ENCODE measurements at regions not wholly inside any gene's neighbourhood (a gene's known extent, or its start where the extent isn't known, plus 50 kb on each side); places are given as distances from the start of the nearest gene placed in this dataset.
A peak's percentile ranks its signal among the peaks of the same experiment; 100 is the strongest.
"Not testable (repeated sequence)": the region's sequence is repeated elsewhere in the genome, so short reads cannot be mapped to it uniquely, and the experiment has no call there.

DNA sequence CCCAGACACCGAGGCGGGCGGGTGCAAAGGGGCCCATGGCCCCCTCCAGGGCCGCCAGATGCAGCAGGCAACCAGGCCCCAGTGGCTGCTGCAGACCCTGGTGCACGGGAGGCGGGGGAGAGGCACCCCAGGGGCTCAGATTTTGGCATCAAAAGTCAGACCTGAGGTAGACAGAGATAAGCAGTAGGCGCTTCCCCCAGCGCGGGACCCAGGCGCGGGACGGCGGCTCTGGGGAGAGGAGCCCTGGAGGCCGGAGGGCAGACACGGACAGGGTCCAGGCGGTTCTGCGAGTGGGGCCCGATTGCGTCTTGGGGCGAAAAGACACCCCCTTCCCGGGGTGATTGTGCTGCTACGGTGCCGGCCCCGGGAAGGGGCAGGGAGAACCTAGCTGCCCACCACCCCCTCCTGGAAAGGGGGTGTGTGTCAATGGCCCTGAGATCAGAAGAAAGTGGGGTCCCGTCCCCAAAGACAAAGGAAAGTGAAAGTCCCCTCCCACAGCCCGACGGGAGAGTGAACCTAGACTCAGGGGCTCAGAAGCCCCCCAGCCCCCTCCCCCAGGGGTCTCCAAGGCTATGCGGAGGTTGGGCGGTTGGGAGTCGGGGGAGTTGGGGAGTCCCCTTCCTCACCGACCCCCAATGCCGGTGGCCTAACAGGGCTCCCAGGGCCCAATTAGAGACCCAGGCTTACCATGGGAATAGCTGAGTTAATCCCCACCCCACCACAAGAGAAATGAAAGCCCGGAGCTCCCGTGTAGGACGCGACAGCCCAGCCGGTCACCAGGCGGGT is 178.5 kb downstream of the SPATA31A1 start:
- not testable (repeated sequence) for H3K4me1 ChIP-seq, H3K27me3 ChIP-seq, H3K9me3 ChIP-seq, H3K4me3 ChIP-seq, H3K27ac ChIP-seq, H3K36me3 ChIP-seq
- ATAC-seq: peak; percentile 28
- no CpG with 5 or more reads among the region's 38 CpGs for WGBS, 2 donors (ENCODE audit: low coverage in 1 of 2)

DNA sequence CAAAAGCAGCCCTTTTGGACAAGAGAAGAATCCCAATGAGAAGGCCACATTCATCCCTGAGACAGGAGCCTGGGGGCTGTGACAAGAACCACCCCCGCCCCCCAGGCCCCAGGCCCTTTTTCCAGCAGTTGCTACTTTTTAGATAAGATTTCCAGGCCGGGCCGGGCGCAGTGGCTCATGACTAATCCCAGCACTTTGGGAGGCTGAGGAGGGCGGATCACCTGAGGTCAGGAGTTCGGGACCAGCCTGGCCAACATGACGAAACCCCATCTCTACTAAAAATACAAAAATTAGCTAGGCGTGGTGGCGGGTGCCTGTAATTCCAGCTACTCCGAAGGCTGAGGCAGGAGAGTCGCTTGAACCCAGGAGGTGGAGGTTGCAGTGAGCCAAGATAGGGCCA is 179.4 kb downstream of the SPATA31A1 start:
- not testable (repeated sequence) for ATAC-seq, H3K27ac ChIP-seq, H3K27me3 ChIP-seq, H3K4me3 ChIP-seq, H3K36me3 ChIP-seq, H3K4me1 ChIP-seq, H3K9me3 ChIP-seq
- no CpG with 5 or more reads among the region's 11 CpGs for WGBS, 2 donors (ENCODE audit: low coverage in 1 of 2)

DNA sequence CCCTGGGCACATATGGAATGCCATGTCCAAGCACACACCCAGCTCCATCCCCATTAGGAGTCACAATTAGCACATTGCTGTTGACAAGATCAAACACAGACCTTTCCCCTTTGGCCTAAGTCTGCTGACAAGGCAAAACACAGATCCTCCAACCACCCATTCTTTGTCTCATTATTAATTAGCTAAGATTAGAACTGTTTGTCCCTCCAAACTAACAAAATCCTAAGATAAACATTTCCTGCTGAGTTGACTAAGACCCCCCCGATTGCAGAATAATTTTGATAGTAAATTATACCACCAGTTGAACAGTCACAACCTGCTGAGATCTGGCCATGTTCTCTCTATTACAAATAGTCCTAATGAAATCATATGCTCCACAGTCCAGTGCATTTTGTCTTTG is 186.7 kb downstream of the SPATA31A1 start:
- not testable (repeated sequence) for H3K27me3 ChIP-seq, H3K4me3 ChIP-seq, ATAC-seq, H3K27ac ChIP-seq, H3K4me1 ChIP-seq, H3K36me3 ChIP-seq, H3K9me3 ChIP-seq
- 90% methylated on average over 1 of the region's 1 CpG; no CpG with 5 or more reads in 1 of the 2 donors for WGBS, 2 donors (ENCODE audit: low coverage in 1 of 2)

DNA sequence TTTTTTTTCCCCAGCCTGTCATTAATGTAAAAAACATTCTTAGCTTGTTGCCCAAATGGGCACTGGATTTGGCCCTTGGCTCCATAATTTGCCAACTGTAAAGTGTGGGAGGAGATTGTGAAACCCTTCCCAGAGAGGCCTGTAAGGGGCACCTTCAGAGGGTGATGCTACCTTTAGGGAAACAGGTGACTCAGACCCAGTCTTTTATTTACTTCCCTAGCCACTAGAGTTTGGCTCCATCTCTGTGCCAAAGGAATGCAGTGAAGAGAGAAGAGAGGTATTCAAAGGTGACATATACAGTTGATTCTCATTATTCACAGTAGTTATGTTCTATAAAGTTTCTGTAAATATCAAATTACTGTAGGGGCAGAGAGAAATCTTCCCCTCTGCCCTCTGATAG is 189.6 kb downstream of the SPATA31A1 start:
- H3K27ac ChIP-seq, H3K9me3 ChIP-seq, H3K4me1 ChIP-seq, H3K27me3 ChIP-seq, H3K4me3 ChIP-seq, H3K36me3 ChIP-seq, ATAC-seq: not testable (repeated sequence)

DNA sequence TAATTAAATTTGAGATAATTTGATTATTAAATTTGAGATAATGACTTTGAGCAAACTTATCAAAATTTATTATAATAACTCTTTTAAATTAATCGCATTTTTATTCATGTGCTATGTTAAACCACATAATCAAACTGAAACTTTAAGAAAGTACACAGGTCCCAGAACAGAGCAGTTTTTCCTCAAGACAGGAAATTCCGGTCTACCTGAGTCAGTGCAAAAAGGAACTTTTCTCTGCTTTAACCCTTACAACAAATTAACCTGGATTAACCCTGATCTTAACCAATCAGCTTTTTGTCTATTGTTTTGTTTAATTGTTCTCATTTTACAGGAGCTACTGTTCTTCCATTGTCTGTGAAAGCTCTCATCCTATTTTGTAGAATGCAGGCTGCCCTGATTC is 195.1 kb downstream of the SPATA31A1 start:
- WGBS, 2 donors (ENCODE audit: low coverage in 1 of 2): 71 to 84% methylated on average over 1 of the region's 2 CpGs
- H3K4me1 ChIP-seq, ATAC-seq: not testable (repeated sequence)

DNA sequence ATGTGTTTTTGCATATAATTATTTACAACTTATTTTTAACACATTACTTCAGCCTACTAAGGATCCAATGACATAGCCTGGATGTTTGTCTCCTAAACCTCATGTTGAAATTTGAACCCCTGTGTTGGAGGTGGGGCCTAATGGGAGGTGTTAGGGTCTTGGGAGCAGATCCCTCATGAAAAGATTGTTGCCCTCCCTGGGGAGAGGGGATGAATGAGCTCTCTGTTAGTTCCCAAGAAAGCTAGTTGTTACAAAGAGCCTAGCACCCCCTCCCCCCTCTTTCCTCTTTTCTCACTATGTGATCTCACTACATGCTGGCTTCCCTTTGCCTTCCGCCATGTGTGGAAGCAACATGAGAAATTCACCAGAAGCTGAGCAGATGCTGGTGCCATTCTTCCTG is 196.1 kb downstream of the SPATA31A1 start:
- not testable (repeated sequence) for H3K36me3 ChIP-seq, ATAC-seq, H3K9me3 ChIP-seq, H3K4me3 ChIP-seq, H3K4me1 ChIP-seq, H3K27me3 ChIP-seq, H3K27ac ChIP-seq
- 100% methylated on average over 1 of the region's 1 CpG; no CpG with 5 or more reads in 1 of the 2 donors for WGBS, 2 donors (ENCODE audit: low coverage in 1 of 2)

More for the DNA sequence above, 195.1 kb downstream of the SPATA31A1 start:
- not testable (repeated sequence) for H3K27ac ChIP-seq, H3K9me3 ChIP-seq, H3K27me3 ChIP-seq, H3K4me3 ChIP-seq, H3K36me3 ChIP-seq

DNA sequence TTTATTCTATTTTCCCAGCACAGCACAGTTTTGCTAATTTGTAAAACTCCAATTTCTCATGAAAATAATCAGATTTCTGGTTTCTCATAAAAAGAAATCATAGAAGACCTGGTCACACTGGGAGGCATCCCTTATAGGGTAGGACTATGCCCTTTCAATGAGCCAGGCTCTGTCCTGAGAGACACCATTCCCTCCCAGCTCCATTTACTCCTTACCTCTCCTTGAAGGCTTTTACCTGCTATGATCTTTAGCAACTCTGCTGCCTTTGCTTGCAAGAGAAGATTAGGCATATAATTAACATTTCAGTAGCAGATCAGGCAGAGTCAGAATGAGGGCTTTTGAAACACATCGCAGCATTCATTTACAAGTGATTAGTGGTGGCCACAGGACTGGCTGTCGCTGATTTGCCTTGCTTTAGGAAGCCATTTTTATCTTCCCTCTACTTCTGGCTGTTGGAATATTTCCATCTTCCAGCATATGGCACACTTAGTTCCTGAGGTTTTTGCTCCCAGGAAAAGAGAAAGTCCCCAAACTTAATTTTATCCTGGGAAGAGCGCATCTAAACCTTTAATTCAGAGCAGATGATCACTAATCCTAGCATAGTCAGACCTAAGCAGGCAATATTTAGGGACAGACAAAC is 196.9 kb downstream of the SPATA31A1 start:
- not testable (repeated sequence) for ATAC-seq, H3K4me1 ChIP-seq, H3K36me3 ChIP-seq, H3K4me3 ChIP-seq, H3K27ac ChIP-seq, H3K9me3 ChIP-seq, H3K27me3 ChIP-seq
- 64% methylated on average over 2 of the region's 3 CpGs; no CpG with 5 or more reads in 1 of the 2 donors for WGBS, 2 donors (ENCODE audit: low coverage in 1 of 2)

DNA sequence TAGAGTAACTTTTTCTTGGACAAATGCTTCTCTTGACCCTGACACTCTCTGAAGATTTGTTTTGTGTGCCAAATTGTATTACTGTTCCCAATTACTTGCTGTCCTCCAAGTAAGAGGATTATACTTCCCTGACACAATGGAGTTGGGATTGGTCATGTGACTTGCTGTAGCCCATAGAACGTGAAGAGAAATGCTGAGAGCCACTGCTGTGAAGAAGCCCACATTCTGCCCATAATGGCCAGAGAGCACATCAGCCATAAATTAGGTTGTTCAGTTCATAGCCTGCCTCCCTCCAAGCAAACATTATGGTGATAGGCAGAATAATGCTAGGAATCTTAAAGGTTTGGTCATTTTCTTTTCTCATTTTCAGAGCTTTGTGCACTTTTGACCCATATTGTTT is 198.9 kb downstream of the SPATA31A1 start:
- not testable (repeated sequence) for ATAC-seq
- WGBS, 2 donors (ENCODE audit: low coverage in 1 of 2): no CpG with 5 or more reads among the region's 1 CpG

DNA sequence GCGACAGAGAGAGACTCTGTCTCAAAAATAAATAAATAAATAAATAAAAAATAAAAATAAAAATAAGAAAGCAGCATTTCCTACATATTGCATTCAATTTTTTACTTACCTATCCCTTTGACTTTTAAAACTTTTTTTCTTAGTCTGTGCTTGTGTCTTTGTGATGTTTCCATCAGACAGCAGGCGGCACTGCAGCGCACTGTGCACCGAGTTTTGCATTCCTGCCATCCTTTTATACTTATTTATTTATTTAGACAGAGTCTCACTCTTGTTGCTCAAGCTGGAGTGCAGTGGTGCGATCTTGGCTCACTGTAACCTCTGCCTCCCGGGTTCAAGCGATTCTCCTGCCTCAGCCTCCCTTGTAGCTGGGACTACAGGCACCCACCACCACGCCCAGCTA is 203.9 kb downstream of the SPATA31A1 start:
- not testable (repeated sequence) for ATAC-seq, H3K27ac ChIP-seq, H3K9me3 ChIP-seq, H3K4me3 ChIP-seq, H3K4me1 ChIP-seq, H3K36me3 ChIP-seq, H3K27me3 ChIP-seq
- 67 to 74% methylated on average over 4 to 5 of the region's 8 CpGs for WGBS, 2 donors (ENCODE audit: low coverage in 1 of 2)

More for the DNA sequence above, 198.9 kb downstream of the SPATA31A1 start:
- not testable (repeated sequence) for H3K27me3 ChIP-seq, H3K36me3 ChIP-seq, H3K27ac ChIP-seq, H3K9me3 ChIP-seq, H3K4me1 ChIP-seq, H3K4me3 ChIP-seq

DNA sequence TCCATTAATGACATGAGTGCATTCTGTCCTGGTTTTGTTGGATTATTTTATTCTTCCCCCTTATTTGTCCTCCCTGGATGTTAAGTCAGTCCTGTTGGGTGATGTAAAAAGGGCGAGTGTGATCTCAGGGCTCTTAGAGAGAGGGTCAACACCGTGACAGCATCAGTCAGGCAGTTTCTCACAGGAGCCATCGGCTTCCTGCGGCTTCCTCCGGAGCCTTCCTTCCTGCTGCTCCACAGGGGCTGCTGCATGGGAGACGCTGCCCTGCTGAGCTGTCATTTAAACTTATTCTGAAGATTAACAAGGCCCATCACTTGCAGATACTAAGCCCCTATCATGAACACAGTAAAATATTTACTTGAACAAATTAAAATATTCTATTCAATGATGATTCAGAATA is 211.3 kb downstream of the SPATA31A1 start:
- not testable (repeated sequence) for H3K27ac ChIP-seq, H3K4me3 ChIP-seq, H3K4me1 ChIP-seq, H3K9me3 ChIP-seq, H3K36me3 ChIP-seq, H3K27me3 ChIP-seq, ATAC-seq
- no CpG with 5 or more reads among the region's 6 CpGs for WGBS, 2 donors (ENCODE audit: low coverage in 1 of 2)

DNA sequence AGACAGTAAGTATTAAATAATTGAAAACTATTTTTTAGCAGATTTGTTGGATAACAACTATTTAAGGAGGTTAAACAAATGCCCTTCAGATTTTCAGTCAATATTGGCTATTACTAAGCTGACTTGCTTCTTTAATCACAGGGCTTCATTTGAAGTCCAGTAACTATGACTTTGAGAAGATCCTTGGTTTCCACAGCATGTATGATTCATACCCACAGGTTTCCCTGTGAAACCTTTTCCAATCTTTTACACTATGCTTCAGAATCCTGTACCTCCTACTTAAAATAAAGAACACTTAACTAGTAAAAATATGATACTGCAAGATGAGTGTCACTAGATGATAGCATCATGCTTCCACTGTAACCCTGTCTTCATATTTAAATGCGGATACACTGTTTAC is 211.9 kb downstream of the SPATA31A1 start:
- not testable (repeated sequence) for H3K4me1 ChIP-seq, H3K9me3 ChIP-seq, ATAC-seq, H3K27me3 ChIP-seq, H3K4me3 ChIP-seq, H3K27ac ChIP-seq, H3K36me3 ChIP-seq
- WGBS, 2 donors (ENCODE audit: low coverage in 1 of 2): 92 to 100% methylated on average over 1 of the region's 1 CpG

DNA sequence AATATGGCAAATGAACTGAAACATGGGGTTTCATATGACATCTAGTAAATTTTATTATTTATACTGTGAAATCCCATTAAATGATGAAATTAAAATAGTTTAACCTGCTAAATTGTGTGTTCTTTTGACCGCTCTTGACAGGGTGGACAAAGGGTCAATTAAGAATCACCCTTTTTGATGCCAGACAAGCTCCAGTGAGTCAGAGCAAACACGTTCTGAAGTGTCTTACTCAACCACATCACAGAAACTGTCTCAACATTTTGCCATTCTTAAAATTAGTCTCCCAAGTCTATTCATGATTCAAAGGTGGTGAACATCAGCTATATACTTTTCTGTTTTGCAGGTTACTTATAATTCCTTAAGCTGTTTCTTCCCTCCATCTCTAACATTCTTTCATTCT is 213.4 kb downstream of the SPATA31A1 start:
- not testable (repeated sequence) for ATAC-seq

DNA sequence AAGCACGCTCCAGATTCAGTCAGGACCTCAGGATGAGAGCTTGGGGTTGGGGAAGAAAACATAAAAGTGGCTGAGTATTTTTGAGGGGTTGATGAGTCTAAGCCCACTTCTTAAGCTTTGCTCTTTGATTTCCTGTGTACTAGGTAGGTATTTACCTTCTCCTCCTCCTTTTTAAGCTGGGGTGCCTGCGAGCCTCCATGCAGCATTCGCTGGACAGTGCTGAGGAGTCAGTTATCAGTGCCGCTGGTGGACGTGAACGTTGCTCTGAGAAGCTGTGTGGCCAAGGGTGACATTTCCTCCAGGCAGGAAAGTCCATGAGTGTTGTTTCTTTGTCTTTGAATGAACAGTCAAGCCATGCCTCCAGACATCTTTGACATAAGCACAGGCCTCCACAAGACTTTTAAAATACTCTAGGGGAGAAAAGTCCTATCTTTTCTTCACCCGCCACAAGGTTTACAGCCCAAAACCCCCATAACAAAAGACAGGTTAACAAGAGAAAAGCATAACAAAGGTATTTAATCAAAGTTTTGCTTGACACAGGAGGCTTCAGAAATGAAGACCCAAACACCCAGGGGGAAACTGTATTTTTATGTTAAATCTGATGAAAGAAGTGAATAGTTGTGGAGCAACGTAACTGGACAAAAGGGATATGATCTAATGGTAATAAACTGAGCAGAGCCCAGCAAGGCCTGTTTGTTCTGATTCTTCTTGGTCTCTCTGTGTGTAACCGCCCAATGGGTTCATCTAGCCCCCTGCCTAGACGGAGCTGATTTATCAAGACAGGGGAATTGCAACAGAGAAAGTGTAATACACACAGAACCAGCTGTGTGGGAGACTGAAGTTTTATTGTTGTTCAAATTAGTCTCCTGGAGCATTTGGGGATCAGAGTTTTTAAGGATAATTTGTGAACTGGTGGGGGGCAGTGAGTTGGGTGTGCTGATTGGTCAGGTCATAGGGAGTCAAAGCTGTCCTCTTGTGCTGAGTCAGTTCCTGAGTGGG is 217.9 kb downstream of the SPATA31A1 start:
- H3K4me1 ChIP-seq, H3K27me3 ChIP-seq, H3K27ac ChIP-seq, H3K4me3 ChIP-seq, H3K36me3 ChIP-seq, H3K9me3 ChIP-seq: not testable (repeated sequence)
- peak; percentile 13 for ATAC-seq
- 79% methylated on average over 2 of the region's 10 CpGs; no CpG with 5 or more reads in 1 of the 2 donors for WGBS, 2 donors (ENCODE audit: low coverage in 1 of 2)

More for the DNA sequence above, 213.4 kb downstream of the SPATA31A1 start:
- H3K4me3 ChIP-seq, H3K9me3 ChIP-seq, H3K36me3 ChIP-seq, H3K27ac ChIP-seq, H3K4me1 ChIP-seq, H3K27me3 ChIP-seq: not testable (repeated sequence)
- 100% methylated on average over 1 of the region's 2 CpGs; no CpG with 5 or more reads in 1 of the 2 donors for WGBS, 2 donors (ENCODE audit: low coverage in 1 of 2)

Data from gastroesophageal sphincter (tissue), 4 donors.